Transverse colon (tissue), 4 donors: ENCODE measurements at regions not wholly inside any gene's neighbourhood (a gene's known extent, or its start where the extent isn't known, plus 50 kb on each side); places are given as distances from the start of the nearest gene placed in this dataset.

Experiments used
- DNase-seq: peaks from one replicate; pipeline ENCODE4 v3.0.0-alpha.2; 2019
- H3K27ac ChIP-seq, 4 donors: fragments of 200-600 bp; sonication (generic); 2 replicates each; pipeline ENCODE4 v1.5.1; 2016 to 2018; ENCODE audit warnings: inconsistent platforms in 4 of 4
- H3K27me3 ChIP-seq: fragments of 200-600 bp; sonication (generic); 2 replicates; pipeline ENCODE4 v1.5.1; 2017; ENCODE audit warnings: inconsistent platforms
- H3K36me3 ChIP-seq, 4 donors: fragments of 200-600 bp; sonication (generic); 2 replicates each; pipeline ENCODE4 v1.5.1; 2017 to 2019; ENCODE audit warnings: inconsistent platforms in 4 of 4
- H3K4me1 ChIP-seq, 4 donors: fragments of 200-600 bp; sonication (generic); 2 replicates each; pipeline ENCODE4 v1.5.1; 2017 to 2020; ENCODE audit warnings: inconsistent platforms in 4 of 4
- H3K4me3 ChIP-seq, 4 donors: fragments of 200-600 bp; sonication (generic); 1 replicate in 1 of 4; 2 replicates in 3 of 4; pipeline versions ENCODE4 v1.5.1 to v1.6.1; 2017 to 2019; ENCODE audit warnings: inconsistent platforms in 4 of 4
- H3K9me3 ChIP-seq, 2 donors: fragments of 200-600 bp; sonication (generic); 2 replicates each; pipeline ENCODE4 v1.5.1; 2017 to 2019; ENCODE audit warnings: inconsistent platforms in 2 of 2
- CTCF ChIP-seq, 5 experiments: fragments of 200-600 bp in 3 of 5; fragments of 450-650 bp in 2 of 5; sonication (generic) in 3 of 5; IDR thresholded peaks; 1 replicate in 2 of 5; 2 replicates in 3 of 5; pipeline ENCODE4 v1.5.1; 2016 to 2017; ENCODE audit warnings: antibody characterized with exemption in 5 of 5, inconsistent platforms in 3 of 5, mild to moderate bottlenecking in 2 of 5, moderate library complexity in 1 of 5
- EP300 ChIP-seq: sonication (generic); formaldehyde crosslinking; IDR thresholded peaks from one replicate; pipeline ENCODE4 v1.6.1; 2017; ENCODE audit warnings: antibody characterized with exemption, low read depth
- POLR2A ChIP-seq: fragments of 450-650 bp; IDR thresholded peaks from one replicate; pipeline ENCODE4 v1.6.1; 2016; ENCODE audit warnings: antibody characterized with exemption, mild to moderate bottlenecking, moderate library complexity
- POLR2AphosphoS5 ChIP-seq, 3 donors: sonication (generic); formaldehyde crosslinking; IDR thresholded peaks; one replicate each; pipeline ENCODE4 v1.6.1; 2016; ENCODE audit warnings: antibody characterized with exemption in 3 of 3
- WGBS, 2 donors: methylation state at CpG; one replicate each; pipeline ENCODE4 v1.1.5; 2018; ENCODE audit warnings: low coverage in 1 of 2; 5-methylcytosine and 5-hydroxymethylcytosine counted together
- in situ Hi-C, 4 donors: fragments of 200-750 bp; cut with MboI; loops; one replicate each; pipeline versions ENCODE4 v1.15.0 to v1.15.1; 2017; ENCODE audit warnings: low sequenced_read_pairs in 3 of 4, low pct_ligation_motif_present in 1 of 4, low pct_unique_long_range_greater_than_20kb in 1 of 4
- intact Hi-C: fragments of 100-400 bp; cut with DNase I; formaldehyde crosslinking; loops from one replicate; pipeline ENCODE4 v1.15.1; 2023; ENCODE audit warnings: low total_unique reads

- H3K4me1 ChIP-seq, result no peaks in the 10 kb centered on the region
- WGBS, 2 donors, result 70% methylated on average over 3 of the region's 3 CpGs; no CpG with 5 or more reads in 1 of the 2 donors
- no peak overlapping the region for H3K4me3 ChIP-seq
- no peaks in the 10 kb centered on the region for H3K9me3 ChIP-seq
- no peak overlapping the region for H3K27ac ChIP-seq
- TF ChIP-seq POLR2AphosphoS5 (IDR thresholded peaks at IDR 0.05) (no peak), POLR2A (no peak), CTCF (IDR thresholded peaks at IDR 0.05) (no peak), EP300 (no peak)
- H3K27me3 ChIP-seq, result no peaks in the 10 kb centered on the region
- no peak for DNase-seq
- H3K36me3 ChIP-seq, result no peaks in the 10 kb centered on the region
- in situ Hi-C loops (no loop called here), intact Hi-C loops (no loop called here)
Measured at GRCh38 chr2:225768741-225769140, 369.2 kb downstream of the NYAP2 start.

GRCh38 chr2:225766431-225766830 lies 366.9 kb downstream of the NYAP2 start:
- in situ Hi-C loops, result no loop called here
- Histone ChIP-seq H3K4me3 (no peak overlapping the region), H3K27ac (no peak overlapping the region), H3K4me1 (no peaks in the 10 kb centered on the region), H3K36me3 (no peaks in the 10 kb centered on the region), H3K9me3 (no peaks in the 10 kb centered on the region), H3K27me3 (no peaks in the 10 kb centered on the region)
- TF ChIP-seq POLR2A (no peak), POLR2AphosphoS5 (IDR thresholded peaks at IDR 0.05) (no peak), EP300 (no peak), CTCF (IDR thresholded peaks at IDR 0.05) (no peak)
- DNase-seq, result no peak
- 56 to 58% methylated on average over 5 of the region's 5 CpGs for WGBS, 2 donors
- intact Hi-C loops, result no loop called here

GRCh38 chr2:225765820-225766219 lies 366.3 kb downstream of the NYAP2 start:
- no peaks in the 10 kb centered on the region for H3K9me3 ChIP-seq
- no peak for DNase-seq
- H3K27ac ChIP-seq, result no peak overlapping the region
- no peaks in the 10 kb centered on the region for H3K36me3 ChIP-seq
- TF ChIP-seq CTCF (IDR thresholded peaks at IDR 0.05), result no peak
- no peak for TF ChIP-seq EP300
- no peak for TF ChIP-seq POLR2A
- TF ChIP-seq POLR2AphosphoS5 (IDR thresholded peaks at IDR 0.05), result no peak
- H3K4me3 ChIP-seq, result no peak overlapping the region
- H3K4me1 ChIP-seq, result no peaks in the 10 kb centered on the region
- in situ Hi-C loops (no loop called here), intact Hi-C loops (no loop called here)
- H3K27me3 ChIP-seq, result no peaks in the 10 kb centered on the region
- WGBS, 2 donors, result 79 to 93% methylated on average over 1 of the region's 1 CpG

- no peaks in the 10 kb centered on the region for H3K9me3 ChIP-seq
- H3K27me3 ChIP-seq, result no peaks in the 10 kb centered on the region
- in situ Hi-C loops, result no loop called here
Measured at GRCh38 chr2:225764346-225764745, 364.8 kb downstream of the NYAP2 start.

More at GRCh38 chr2:225764346-225764745, 364.8 kb downstream of the NYAP2 start:
- Histone ChIP-seq H3K4me3 (no peak overlapping the region), H3K4me1 (no peaks in the 10 kb centered on the region), H3K27ac (no peak overlapping the region), H3K36me3 (no peaks in the 10 kb centered on the region)
- DNase-seq, result no peak
- no peak for TF ChIP-seq EP300
- TF ChIP-seq CTCF (IDR thresholded peaks at IDR 0.05), result no peak
- TF ChIP-seq POLR2A, result no peak
- no peak for TF ChIP-seq POLR2AphosphoS5 (IDR thresholded peaks at IDR 0.05)
- 90 to 91% methylated on average over 5 of the region's 5 CpGs for WGBS, 2 donors
- intact Hi-C loops, result no loop called here
